ENCODE measurements at regions not wholly inside any gene's neighbourhood (a gene's known extent, or its start where the extent isn't known, plus 50 kb on each side); places are given as distances from the start of the nearest gene placed in this dataset.

DNA sequence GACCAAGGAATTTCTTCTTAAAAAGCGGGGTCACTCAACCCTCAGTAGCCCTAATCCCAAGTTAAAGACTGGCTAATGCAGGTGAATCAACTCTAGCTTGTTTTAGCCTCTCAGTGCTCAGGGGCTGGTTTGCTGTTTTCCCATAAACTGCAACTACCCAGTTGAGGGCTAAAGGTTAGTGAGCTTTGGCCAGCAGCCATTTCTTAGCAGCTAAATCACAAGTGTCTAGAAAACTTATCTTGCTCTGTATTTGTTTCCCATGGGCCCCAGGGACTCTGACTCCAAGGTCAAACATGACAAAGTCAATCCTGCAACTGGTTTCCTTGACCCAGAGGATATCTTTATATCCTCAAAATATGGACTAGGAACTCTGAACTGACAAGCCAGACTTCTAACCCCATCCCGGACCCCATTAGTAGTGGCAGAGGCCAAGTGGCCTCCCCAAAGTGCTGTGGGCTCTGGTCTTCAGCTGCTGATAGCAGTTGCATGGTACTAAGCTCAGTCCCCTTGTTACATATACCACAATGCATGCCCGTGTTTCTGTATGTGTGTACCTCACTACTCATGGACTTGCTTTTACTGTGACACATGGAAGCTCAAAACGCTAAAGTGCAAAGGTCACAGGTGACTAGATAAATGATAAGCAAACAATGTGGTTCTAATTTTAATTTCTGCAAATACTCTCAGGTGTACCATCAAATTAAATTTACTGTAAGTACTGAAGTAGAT, 793.0 kb upstream of the IGFBP3 start:
- DNase-seq (ENCODE audit: low read depth, low spot score), result no peak
- ChIA-PET RAD21 (ENCODE audit: low non-redundant PET in 1 of 2, low total read pairs in 2 of 2, uncharacterized antibody in 2 of 2, unreplicated experiment in 2 of 2) (no interaction called here), CTCF (no interaction called here)

DNA sequence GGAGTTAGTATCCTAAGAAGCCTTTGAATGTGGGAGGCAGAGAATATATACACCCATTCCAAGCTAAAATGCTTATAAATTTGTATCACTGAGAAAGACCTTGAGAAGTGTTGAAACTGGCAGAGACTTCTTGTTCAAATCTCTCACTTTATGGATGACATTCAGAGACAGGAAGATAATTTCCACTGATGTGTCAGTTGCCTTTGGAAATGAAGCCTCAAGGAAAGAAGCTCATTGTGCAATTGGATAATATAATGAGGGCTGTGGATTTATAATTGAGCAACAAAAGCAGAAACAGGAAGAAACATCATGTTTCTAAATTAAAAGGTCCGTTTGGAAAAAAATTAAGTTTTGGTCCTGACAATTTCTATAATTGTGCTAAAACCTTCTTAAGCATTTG, 789.9 kb upstream of the IGFBP3 start:
- ATAC-seq (no peak), DNase-seq (ENCODE audit: low read depth, low spot score) (no peak)
- H3K4me1 ChIP-seq (ENCODE audit: control insufficient read depth in 1 of 2, insufficient read depth in 2 of 2, low read length in 2 of 2), result peaks cover 0 to 2% of the 10 kb centered on the region in 2 experiments; a peak in 1 of 4 replicates
- no peak overlapping the region for H3K27ac ChIP-seq (ENCODE audit: low read depth, low read length)
- H2AFZ ChIP-seq (ENCODE audit: low read depth, low read length, poor library complexity, severe bottlenecking), result no peak overlapping the region
- H3K4me3 ChIP-seq (replicated peaks in 1 of 2; ENCODE audit: low read depth in 1 of 2, low read length in 2 of 2), result no peak overlapping the region
- no peak overlapping the region for H3K4me2 ChIP-seq (ENCODE audit: low read length)
- no peaks in the 10 kb centered on the region for H3K79me2 ChIP-seq (ENCODE audit: insufficient read depth, low read length)
- intact Hi-C loops (cut with micrococcal nuclease), result no loop called here
- TF ChIP-seq FOSL1 (IDR thresholded peaks at IDR 0.05; ENCODE audit: low read depth) (no peak), RAD21 (IDR thresholded peaks at IDR 0.05; ENCODE audit: low read depth) (no peak), TCF7L2 (IDR thresholded peaks at IDR 0.05; ENCODE audit: borderline replicate concordance, extremely low read depth, insufficient read depth, insufficient read length) (no peak)
- no peaks in the 10 kb centered on the region for H3K9me3 ChIP-seq (ENCODE audit: control insufficient read depth in 1 of 2, insufficient read depth in 1 of 2, low read depth in 1 of 2, low read length in 2 of 2)
- H3K9ac ChIP-seq (ENCODE audit: low read length), result no peak overlapping the region
- no TSS peak for BruUV-seq (replicated peaks)
- ChIA-PET RAD21 (ENCODE audit: low non-redundant PET in 1 of 2, low total read pairs in 2 of 2, uncharacterized antibody in 2 of 2, unreplicated experiment in 2 of 2) (no interaction called here), POLR2A (no interaction called here), CTCF (no interaction called here)
- no peaks in the 10 kb centered on the region for H4K20me1 ChIP-seq (ENCODE audit: insufficient read depth)
- no peaks in the 10 kb centered on the region for H3K36me3 ChIP-seq (ENCODE audit: control insufficient read depth in 1 of 2, insufficient read depth in 2 of 2, low read length in 2 of 2)
- H3K27me3 ChIP-seq (ENCODE audit: insufficient read depth, low read length), result no peaks in the 10 kb centered on the region
- no peaks in the 10 kb centered on the region; the same call in 1 of the 2 replicates for H3K9me2 ChIP-seq (ENCODE audit: insufficient read depth)

More for the DNA sequence above, 793.0 kb upstream of the IGFBP3 start:
- intact Hi-C loops (cut with micrococcal nuclease), result no loop called here
- Histone ChIP-seq H3K36me3 (ENCODE audit: control insufficient read depth in 1 of 2, insufficient read depth in 2 of 2, low read length in 2 of 2) (no peaks in the 10 kb centered on the region), H3K9me3 (ENCODE audit: control insufficient read depth in 1 of 2, insufficient read depth in 1 of 2, low read depth in 1 of 2, low read length in 2 of 2) (no peaks in the 10 kb centered on the region), H2AFZ (ENCODE audit: low read depth, low read length, poor library complexity, severe bottlenecking) (no peak overlapping the region), H3K79me2 (ENCODE audit: insufficient read depth, low read length) (no peaks in the 10 kb centered on the region), H3K27ac (ENCODE audit: low read depth, low read length) (no peak overlapping the region), H3K27me3 (ENCODE audit: insufficient read depth, low read length) (no peaks in the 10 kb centered on the region), H3K4me1 (ENCODE audit: control insufficient read depth in 1 of 2, insufficient read depth in 2 of 2, low read length in 2 of 2) (peaks cover 0 to 2% of the 10 kb centered on the region in 2 experiments; a peak in 1 of 4 replicates), H4K20me1 (ENCODE audit: insufficient read depth) (no peaks in the 10 kb centered on the region), H3K4me2 (ENCODE audit: low read length) (no peak overlapping the region), H3K4me3 (replicated peaks in 1 of 2; ENCODE audit: low read depth in 1 of 2, low read length in 2 of 2) (no peak overlapping the region), H3K9ac (ENCODE audit: low read length) (no peak overlapping the region), H3K9me2 (ENCODE audit: insufficient read depth) (no peaks in the 10 kb centered on the region; the same call in 1 of the 2 replicates)
- TF ChIP-seq JUND (IDR thresholded peaks at IDR 0.05) (no peak), POLR2AphosphoS5 (IDR thresholded peaks at IDR 0.05; ENCODE audit: low read depth, low read length) (no peak), CEBPB (IDR thresholded peaks at IDR 0.05; ENCODE audit: low read depth) (no peak), YY1 (IDR thresholded peaks at IDR 0.05; ENCODE audit: extremely low read depth, insufficient replicate concordance, low read depth, low read length) (no peak), SP1 (IDR thresholded peaks at IDR 0.05; ENCODE audit: low read depth) (no peak), POLR2A (IDR thresholded peaks at IDR 0.05; ENCODE audit: borderline replicate concordance, extremely low read depth, insufficient read depth, insufficient read length) (no peak), EZH2 (IDR thresholded peaks at IDR 0.05) (no peak), ZNF274 (IDR thresholded peaks at IDR 0.05; ENCODE audit: low read depth, low read length) (no peak)
- POLR2A ChIA-PET, result no interaction called here
- no TSS peak for BruUV-seq (replicated peaks)
- no peak for ATAC-seq
